ENCODE measurements at regions not wholly inside any gene's neighbourhood (a gene's known extent, or its start where the extent isn't known, plus 50 kb on each side); places are given as distances from the start of the nearest gene placed in this dataset.

GRCh38 chr14:86027990-86028389 is 498.0 kb downstream of the FLRT2 start:
- DNase-seq (ENCODE audit: low read depth) = no peak
- no peak overlapping the region for H3K4me3 ChIP-seq (ENCODE audit: low read depth, low read length)
- TF ChIP-seq, protein P1, sequence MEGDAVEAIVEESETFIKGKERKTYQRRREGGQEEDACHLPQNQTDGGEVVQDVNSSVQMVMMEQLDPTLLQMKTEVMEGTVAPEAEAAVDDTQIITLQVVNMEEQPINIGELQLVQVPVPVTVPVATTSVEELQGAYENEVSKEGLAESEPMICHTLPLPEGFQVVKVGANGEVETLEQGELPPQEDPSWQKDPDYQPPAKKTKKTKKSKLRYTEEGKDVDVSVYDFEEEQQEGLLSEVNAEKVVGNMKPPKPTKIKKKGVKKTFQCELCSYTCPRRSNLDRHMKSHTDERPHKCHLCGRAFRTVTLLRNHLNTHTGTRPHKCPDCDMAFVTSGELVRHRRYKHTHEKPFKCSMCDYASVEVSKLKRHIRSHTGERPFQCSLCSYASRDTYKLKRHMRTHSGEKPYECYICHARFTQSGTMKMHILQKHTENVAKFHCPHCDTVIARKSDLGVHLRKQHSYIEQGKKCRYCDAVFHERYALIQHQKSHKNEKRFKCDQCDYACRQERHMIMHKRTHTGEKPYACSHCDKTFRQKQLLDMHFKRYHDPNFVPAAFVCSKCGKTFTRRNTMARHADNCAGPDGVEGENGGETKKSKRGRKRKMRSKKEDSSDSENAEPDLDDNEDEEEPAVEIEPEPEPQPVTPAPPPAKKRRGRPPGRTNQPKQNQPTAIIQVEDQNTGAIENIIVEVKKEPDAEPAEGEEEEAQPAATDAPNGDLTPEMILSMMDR (IDR thresholded peaks at IDR 0.05; ENCODE audit: insufficient read depth, low read length) = no peak

DNA sequence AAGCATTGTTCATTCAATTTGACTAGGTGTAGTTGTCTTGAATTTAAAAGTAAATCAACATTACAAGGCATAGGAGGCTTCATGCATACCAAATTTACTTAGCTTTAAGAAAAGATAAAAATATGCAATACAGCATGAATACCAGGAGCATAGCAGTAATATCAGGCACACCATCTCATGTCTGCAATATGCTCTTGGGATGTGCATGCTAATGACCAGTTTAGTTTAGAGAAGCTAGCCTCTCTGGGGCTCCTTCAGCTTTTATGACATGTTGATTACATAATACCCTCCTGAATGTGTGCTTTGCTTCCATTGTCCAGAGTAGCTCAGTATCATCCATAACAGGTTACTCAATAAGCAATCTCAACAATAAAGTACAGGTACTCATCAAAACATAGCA is 497.2 kb downstream of the FLRT2 start:
- DNase-seq (ENCODE audit: low read depth) = no peak
- TF ChIP-seq, protein P1 (IDR thresholded peaks at IDR 0.05; ENCODE audit: insufficient read depth, low read length) = no peak
- no peak overlapping the region for H3K4me3 ChIP-seq (ENCODE audit: low read depth, low read length)

- no peak for DNase-seq (ENCODE audit: low read depth)
- no peak overlapping the region for H3K4me3 ChIP-seq (ENCODE audit: low read depth, low read length)
- TF ChIP-seq, protein P1 (IDR thresholded peaks at IDR 0.05; ENCODE audit: insufficient read depth, low read length) = no peak
Measured at GRCh38 chr14:86022031-86022629, 492.2 kb downstream of the FLRT2 start.

DNA sequence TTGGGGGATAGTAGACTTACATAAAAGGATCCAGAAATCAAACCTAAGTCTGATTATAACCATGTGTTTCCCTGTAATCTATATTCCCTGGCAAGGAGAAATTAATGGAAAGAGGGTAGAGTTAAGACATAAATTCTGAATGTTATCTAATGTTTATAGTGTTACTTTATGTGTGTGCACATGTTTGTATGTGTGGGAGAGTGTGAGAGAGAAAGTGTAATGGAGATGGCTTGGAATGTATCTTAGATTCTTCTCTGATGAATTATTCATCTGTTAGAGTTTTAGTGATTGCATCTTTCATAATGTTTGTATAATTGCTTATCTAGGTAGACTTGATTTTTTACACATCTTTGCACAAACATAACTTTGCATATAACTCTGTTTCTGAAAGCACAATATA is 490.9 kb downstream of the FLRT2 start:
- TF ChIP-seq, protein P1 (IDR thresholded peaks at IDR 0.05; ENCODE audit: insufficient read depth, low read length) = no peak
- DNase-seq (ENCODE audit: low read depth) = no peak

DNA sequence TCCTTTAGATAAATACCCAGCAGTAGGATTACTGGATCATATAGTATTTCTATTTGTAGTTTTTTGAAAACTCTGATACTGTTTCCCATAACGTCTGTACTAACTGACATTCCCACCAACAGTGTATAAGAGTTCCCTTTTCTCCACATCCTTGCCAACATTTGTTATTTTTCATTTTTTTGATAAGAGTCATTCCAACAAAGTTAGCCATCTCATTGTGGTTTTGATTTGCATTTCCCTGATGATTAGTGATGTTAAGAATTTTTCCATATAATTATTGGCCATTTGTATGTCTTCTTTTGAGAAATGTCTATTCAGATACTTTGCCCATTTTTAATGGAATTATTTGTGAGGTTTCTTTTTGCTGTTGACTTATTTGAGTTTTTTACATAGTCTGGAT is 486.0 kb downstream of the FLRT2 start:
- TF ChIP-seq, protein P1 (IDR thresholded peaks at IDR 0.05; ENCODE audit: insufficient read depth, low read length) = no peak
- no peak overlapping the region for H3K4me3 ChIP-seq (ENCODE audit: low read depth, low read length)
- DNase-seq (ENCODE audit: low read depth) = no peak

More for the DNA sequence above, 490.9 kb downstream of the FLRT2 start:
- H3K4me3 ChIP-seq (ENCODE audit: low read depth, low read length) = no peak overlapping the region

DNA sequence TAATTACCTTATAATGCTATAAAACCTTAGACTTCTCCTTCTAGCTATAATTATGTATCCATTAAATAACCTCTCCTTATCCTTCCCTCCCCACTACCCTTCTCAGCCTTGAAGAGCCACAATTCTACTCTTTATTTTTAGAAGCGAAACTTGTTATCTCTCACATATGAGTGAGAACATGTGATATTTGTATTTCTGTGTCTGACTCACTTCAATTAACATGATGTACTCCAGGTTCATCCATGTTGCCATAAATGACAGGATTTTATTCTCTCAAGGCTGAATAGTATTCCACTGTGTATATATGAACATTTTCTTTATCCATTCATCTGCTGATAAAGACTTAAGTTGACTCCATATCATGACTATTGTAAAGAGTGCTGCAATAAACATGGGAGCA is 485.6 kb downstream of the FLRT2 start:
- TF ChIP-seq, protein P1 (IDR thresholded peaks at IDR 0.05; ENCODE audit: insufficient read depth, low read length) = no peak
- H3K4me3 ChIP-seq (ENCODE audit: low read depth, low read length) = no peak overlapping the region
- DNase-seq (ENCODE audit: low read depth) = no peak

- no peak for DNase-seq (ENCODE audit: low read depth)
- TF ChIP-seq, protein P1 (IDR thresholded peaks at IDR 0.05; ENCODE audit: insufficient read depth, low read length) = no peak
- no peak overlapping the region for H3K4me3 ChIP-seq (ENCODE audit: low read depth, low read length)
Measured at GRCh38 chr14:86013641-86014040, 483.7 kb downstream of the FLRT2 start.
